Superior temporal gyrus (tissue), 1 donor: ENCODE measurements at regions not wholly inside any gene's neighbourhood (a gene's known extent, or its start where the extent isn't known, plus 50 kb on each side); places are given as distances from the start of the nearest gene placed in this dataset.

Source experiments
- DNase-seq: peaks from one replicate; pipeline ENCODE4 v3.0.0-alpha.2; 2016; ENCODE audit errors: extremely low spot score

GRCh38 chr10:1961989-1962388 is 224.7 kb upstream of the ADARB2 start:
- no peak for DNase-seq

- no peak for DNase-seq
These were observed 223.7 kb upstream of the ADARB2 start for GRCh38 chr10:1960982-1961381.

- DNase-seq, result no peak
These were observed 219.7 kb upstream of the ADARB2 start for GRCh38 chr10:1957057-1957456.

- DNase-seq, result no peak
These were observed 217.0 kb upstream of the ADARB2 start for GRCh38 chr10:1954300-1954699.

- no peak for DNase-seq
These were observed 215.1 kb upstream of the ADARB2 start for GRCh38 chr10:1952126-1953095.

GRCh38 chr10:1950803-1951495 is 213.6 kb upstream of the ADARB2 start:
- DNase-seq, result no peak

- DNase-seq, result no peak
These were observed 210.2 kb upstream of the ADARB2 start for GRCh38 chr10:1947464-1948003.

- DNase-seq, result no peak
These were observed 207.2 kb upstream of the ADARB2 start for GRCh38 chr10:1944487-1944886.

- no peak for DNase-seq
These were observed 205.2 kb upstream of the ADARB2 start for GRCh38 chr10:1942478-1942877.

- no peak for DNase-seq
These were observed 201.7 kb upstream of the ADARB2 start for GRCh38 chr10:1939016-1939415.

GRCh38 chr10:1938317-1938716 is 201.0 kb upstream of the ADARB2 start:
- DNase-seq, result no peak

GRCh38 chr10:1935912-1936311 is 198.6 kb upstream of the ADARB2 start:
- DNase-seq, result no peak

GRCh38 chr10:1933215-1933614 is 195.9 kb upstream of the ADARB2 start:
- DNase-seq, result no peak

GRCh38 chr10:1932692-1933094 is 195.4 kb upstream of the ADARB2 start:
- DNase-seq, result no peak

- DNase-seq, result no peak
These were observed 191.3 kb upstream of the ADARB2 start for GRCh38 chr10:1928606-1929005.

GRCh38 chr10:1923998-1924397 is 186.7 kb upstream of the ADARB2 start:
- no peak for DNase-seq

GRCh38 chr10:1923586-1923985 is 186.3 kb upstream of the ADARB2 start:
- no peak for DNase-seq

- DNase-seq, result no peak
These were observed 183.6 kb upstream of the ADARB2 start for GRCh38 chr10:1920941-1921340.

- no peak for DNase-seq
These were observed 182.8 kb upstream of the ADARB2 start for GRCh38 chr10:1920127-1920526.

GRCh38 chr10:1911771-1912170 is 174.4 kb upstream of the ADARB2 start:
- no peak for DNase-seq

- no peak for DNase-seq
These were observed 166.7 kb upstream of the ADARB2 start for GRCh38 chr10:1903982-1904381.

- no peak for DNase-seq
These were observed 158.8 kb upstream of the ADARB2 start for GRCh38 chr10:1896153-1896552.

GRCh38 chr10:1895691-1896090 is 158.4 kb upstream of the ADARB2 start:
- DNase-seq, result no peak
